ENCODE measurements at regions not wholly inside any gene's neighbourhood (a gene's known extent, or its start where the extent isn't known, plus 50 kb on each side); places are given as distances from the start of the nearest gene placed in this dataset.
"Not testable (repeated sequence)": the region's sequence is repeated elsewhere in the genome, so short reads cannot be mapped to it uniquely, and the experiment has no call there.

GRCh38 chr2:47964277-47964676 is 58.0 kb upstream of the FBXO11 start:
- DNase-seq: no peak

GRCh38 chr2:47964722-47965434 is 58.6 kb upstream of the FBXO11 start:
- DNase-seq: no peak

- not testable (repeated sequence) for DNase-seq
Observed at GRCh38 chr2:47976728-47977127, 70.4 kb upstream of the FBXO11 start.

GRCh38 chr2:47984041-47984440 is 77.7 kb upstream of the FBXO11 start:
- no peak for DNase-seq

GRCh38 chr2:47990503-47990902 is 84.2 kb upstream of the FBXO11 start:
- DNase-seq: no peak

GRCh38 chr2:47992671-47993070 is 86.4 kb upstream of the FBXO11 start:
- no peak for DNase-seq

GRCh38 chr2:47996808-47997207 is 90.5 kb upstream of the FBXO11 start:
- no peak for DNase-seq

- DNase-seq: no peak
Observed at GRCh38 chr2:47999512-47999911, 93.2 kb upstream of the FBXO11 start.

- DNase-seq: no peak
Observed at GRCh38 chr2:48001498-48001897, 95.2 kb upstream of the FBXO11 start.

GRCh38 chr2:48006094-48006493 is 99.8 kb upstream of the FBXO11 start:
- DNase-seq: no peak

- DNase-seq: no peak
Observed at GRCh38 chr2:48007699-48008268, 101.5 kb upstream of the FBXO11 start.

- no peak for DNase-seq
Observed at GRCh38 chr2:48009256-48009655, 103.0 kb upstream of the FBXO11 start.

- DNase-seq: no peak
Observed at GRCh38 chr2:48015421-48015820, 109.1 kb upstream of the FBXO11 start.

GRCh38 chr2:48016225-48017019 is 110.1 kb upstream of the FBXO11 start:
- DNase-seq: no peak

GRCh38 chr2:48017136-48017535 is 110.8 kb upstream of the FBXO11 start:
- DNase-seq: no peak

- DNase-seq: no peak
Observed at GRCh38 chr2:48018480-48018879, 112.2 kb upstream of the FBXO11 start.

GRCh38 chr2:48026865-48027264 is 120.6 kb upstream of the FBXO11 start:
- no peak for DNase-seq

- DNase-seq: no peak
Observed at GRCh38 chr2:48032765-48033164, 126.5 kb upstream of the FBXO11 start.

- DNase-seq: no peak
Observed at GRCh38 chr2:48034295-48034694, 128.0 kb upstream of the FBXO11 start.

GRCh38 chr2:48036312-48036711 is 130.0 kb upstream of the FBXO11 start:
- no peak for DNase-seq

- no peak for DNase-seq
Observed at GRCh38 chr2:48039209-48039990, 133.1 kb upstream of the FBXO11 start.

GRCh38 chr2:48043131-48043700 is 136.9 kb upstream of the FBXO11 start:
- DNase-seq: no peak

- DNase-seq: no peak
Observed at GRCh38 chr2:48043746-48044145, 137.4 kb upstream of the FBXO11 start.
